K562 (cell line): ENCODE measurements at regions not wholly inside any gene's neighbourhood (a gene's known extent, or its start where the extent isn't known, plus 50 kb on each side); places are given as distances from the start of the nearest gene placed in this dataset.

Source experiments
- ATAC-seq: fragments of 200-7000 bp; cut with Tn5 transposase; 3 replicates; pipeline ENCODE4 v1.9.1; 2020; ENCODE audit warnings: moderate library complexity
- BruUV-seq: library from RNA; stranded (reverse); fragments of 400-500 nt; replicated peaks from 2 replicates; lab custom pipeline; 2021; lab: Mats Ljungman, UMichigan
- CTCF ChIA-PET: fragments of 300-600 bp; formaldehyde crosslinking; extraction: SDS; loops from one replicate; lab custom pipeline; 2021; ENCODE audit warnings: low intra/inter-chr PET ratio; lab: Yijun Ruan, JAX
- POLR2A ChIA-PET: fragments of 300-600, 350-650 bp; sonication (Branson Sonifier 250); formaldehyde crosslinking; extraction: SDS; loops from one replicate; lab custom pipeline; 2021; ENCODE audit warnings: antibody characterized with exemption, inconsistent platforms; lab: Yijun Ruan, JAX
- DNase-seq, 4 experiments: peaks; one replicate each; pipeline versions ENCODE4 v3.0.0 to v3.0.0-alpha.2; 2011 to 2018; ENCODE audit warnings: low spot score in 3 of 4, mixed read lengths in 3 of 4; ENCODE audit errors: extremely low read depth in 1 of 4
- FAIRE-seq: peaks from 2 replicates; lab custom pipeline; 2011; peaks lifted over from hg19 to GRCh38; lab: Jason Lieb, UNC
- H2AFZ ChIP-seq: 2 replicates; pipeline ENCODE4 v1.6.0; 2011; ENCODE audit warnings: low read depth, low read length, control low read depth, inconsistent platforms
- H3K27ac ChIP-seq: fragments of 200-600 bp; 3 replicates; pipeline ENCODE4 v1.8.0; 2011; ENCODE audit warnings: low read depth, mild to moderate bottlenecking, control low read depth, inconsistent platforms, low read length, moderate library complexity, mixed read lengths; ENCODE audit errors: extremely low read depth
- H3K27me3 ChIP-seq, 2 experiments: fragments of 300-600 bp in 1 of 2; 2 replicates in 1 of 2; 3 replicates in 1 of 2; pipeline versions ENCODE4 v1.6.0 to v1.8.0; 2011; ENCODE audit warnings: inconsistent platforms in 2 of 2, low read length in 2 of 2, mild to moderate bottlenecking in 1 of 2, mixed read lengths in 1 of 2, moderate library complexity in 1 of 2; ENCODE audit not compliant: control insufficient read depth in 2 of 2, insufficient read depth in 2 of 2
- H3K36me3 ChIP-seq: fragments of 300-600 bp; 3 replicates; pipeline ENCODE4 v1.8.0; 2011; ENCODE audit warnings: mild to moderate bottlenecking, low read length, inconsistent platforms; ENCODE audit not compliant: control insufficient read depth, insufficient read depth
- H3K4me1 ChIP-seq, 2 experiments: fragments of 200-600 bp in 1 of 2; replicated peaks in 1 of 2; 2 replicates in 1 of 2; 3 replicates in 1 of 2; pipeline versions ENCODE4 v1.5.1 to v1.8.0; 2011; ENCODE audit warnings: inconsistent platforms in 2 of 2, low read length in 2 of 2, mild to moderate bottlenecking in 1 of 2, mixed read lengths in 1 of 2, moderate library complexity in 1 of 2; ENCODE audit not compliant: control insufficient read depth in 2 of 2, insufficient read depth in 2 of 2
- H3K4me2 ChIP-seq: 2 replicates; pipeline ENCODE4 v1.6.1; 2011; ENCODE audit warnings: low read length, control low read depth, inconsistent platforms, mixed read lengths; ENCODE audit not compliant: insufficient read depth
- H3K4me3 ChIP-seq: fragments of 200-600 bp; sonication (generic), shearing (Covaris generic); 2 replicates; pipeline ENCODE4 v1.5.1; 2016; ENCODE audit warnings: control low read depth, inconsistent platforms
- H3K79me2 ChIP-seq: fragments of 200-600 bp; 3 replicates; pipeline ENCODE4 v1.8.0; 2011; ENCODE audit warnings: low read length, inconsistent platforms; ENCODE audit not compliant: control insufficient read depth, insufficient read depth
- H3K9ac ChIP-seq, 2 experiments: 2 replicates each; pipeline versions ENCODE4 v1.6.0 to v1.6.1; 2011; ENCODE audit warnings: low read depth in 2 of 2, low read length in 2 of 2, control low read depth in 1 of 2, inconsistent platforms in 1 of 2, mild to moderate bottlenecking in 1 of 2, mixed read lengths in 1 of 2; ENCODE audit not compliant: insufficient read depth in 1 of 2
- H3K9me1 ChIP-seq: one replicate; pipeline ENCODE4 v1.6.0; 2011; ENCODE audit warnings: inconsistent platforms, mild to moderate bottlenecking, low read length, moderate library complexity; ENCODE audit not compliant: control insufficient read depth, insufficient read depth
- H3K9me3 ChIP-seq: replicated peaks from 2 replicates; pipeline ENCODE4 v1.5.1; 2011; ENCODE audit warnings: low read depth, low read length, inconsistent platforms; ENCODE audit not compliant: control insufficient read depth, insufficient read depth
- H4K20me1 ChIP-seq: replicated peaks from 2 replicates; pipeline ENCODE4 v1.6.1; 2011; ENCODE audit warnings: low read length, inconsistent platforms, mixed read lengths; ENCODE audit not compliant: control insufficient read depth, insufficient read depth
- CBX1 ChIP-seq: sonication (generic); IDR thresholded peaks from 2 replicates; pipeline ENCODE4 v1.6.1; 2016; ENCODE audit warnings: antibody characterized with exemption, low read depth, mild to moderate bottlenecking
- EP300 ChIP-seq: IDR thresholded peaks from 2 replicates; pipeline ENCODE4 v1.6.1; 2012; ENCODE audit warnings: low read length, improper control_type of control experiment
- ERF ChIP-seq: fragments of 450-650 bp; formaldehyde crosslinking; IDR thresholded peaks from 2 replicates; pipeline ENCODE4 v1.4.0; 2020; ENCODE audit warnings: mild to moderate bottlenecking, mixed read lengths
- FOXP1 ChIP-seq: sonication (generic); formaldehyde crosslinking; IDR thresholded peaks from 2 replicates; pipeline ENCODE4 v1.8.0; 2022; ENCODE audit warnings: mild to moderate bottlenecking, missing genetic modification reagents
- MEIS2 ChIP-seq: fragments of 450-650 bp; IDR thresholded peaks from 2 replicates; pipeline ENCODE4 v1.6.1; 2014; ENCODE audit warnings: mild to moderate bottlenecking; ENCODE audit not compliant: partially characterized antibody
- NR4A1 ChIP-seq, 2 experiments: fragments of 250-450 bp in 1 of 2; fragments of 450-650 bp in 1 of 2; sonication (Bioruptor Pico) in 1 of 2; IDR thresholded peaks; 2 replicates each; pipeline versions ENCODE4 v1.4.0 to v1.6.1; 2016 to 2020; ENCODE audit warnings: mild to moderate bottlenecking in 2 of 2, missing compliant biosample characterization in 1 of 2, missing genetic modification characterization in 1 of 2, moderate library complexity in 1 of 2
- U2AF2 ChIP-seq: fragments of 200-400 bp; formaldehyde crosslinking; optimal IDR thresholded peaks from 2 replicates; pipeline ENCODE3; 2017; ENCODE audit warnings: low read depth, mild to moderate bottlenecking, low read length
- XRCC4 ChIP-seq: IDR thresholded peaks from one replicate; pipeline ENCODE4 v1.6.1; 2011; ENCODE audit not compliant: insufficient read depth, insufficient read length; ENCODE audit errors: extremely low read depth
- ZNF23 ChIP-seq: fragments of 250-450 bp; sonication (Bioruptor Pico); IDR thresholded peaks from 2 replicates; pipeline ENCODE4 v1.4.0; 2020; ENCODE audit warnings: mild to moderate bottlenecking
- ZNF785 ChIP-seq: fragments of 250-450 bp; sonication (Bioruptor Pico); IDR thresholded peaks from 2 replicates; pipeline ENCODE4 v1.4.0; 2020; ENCODE audit warnings: mild to moderate bottlenecking
- WGBS: fragments of 100-300 bp; shearing (Covaris generic); methylation state at CpG from one replicate; pipeline ENCODE4 v1.1.6; 2016; ENCODE audit warnings: low coverage, mixed read lengths; ENCODE audit not compliant: insufficient coverage; ENCODE audit errors: missing lambda C conversion rate; 5-methylcytosine and 5-hydroxymethylcytosine counted together
- in situ Hi-C: fragments of 300-500 bp; cut with MboI; formaldehyde crosslinking; loops from 4 replicates; pipeline ENCODE4 v1.15.0; 2018; ENCODE audit warnings: inconsistent platforms, mixed read lengths
- intact Hi-C: fragments of 100-400 bp; cut with micrococcal nuclease; formaldehyde crosslinking; loops from 2 replicates; pipeline ENCODE4 v1.14.2; 2022
- TF ChIP-seq, protein P1 (sequence below): IDR thresholded peaks from 2 replicates; pipeline ENCODE4 v1.6.1; 2014; ENCODE audit warnings: antibody characterized with exemption
- TF ChIP-seq, protein P2 (sequence below): sonication (generic); formaldehyde crosslinking; IDR thresholded peaks from 2 replicates; pipeline ENCODE4 v1.8.0; 2022; ENCODE audit warnings: mild to moderate bottlenecking, missing genetic modification reagents
- TF ChIP-seq, protein P3 (sequence below): sonication (generic); formaldehyde crosslinking; IDR thresholded peaks from 2 replicates; pipeline ENCODE4 v1.8.0; 2022; ENCODE audit warnings: mild to moderate bottlenecking, missing genetic modification reagents

DNA sequence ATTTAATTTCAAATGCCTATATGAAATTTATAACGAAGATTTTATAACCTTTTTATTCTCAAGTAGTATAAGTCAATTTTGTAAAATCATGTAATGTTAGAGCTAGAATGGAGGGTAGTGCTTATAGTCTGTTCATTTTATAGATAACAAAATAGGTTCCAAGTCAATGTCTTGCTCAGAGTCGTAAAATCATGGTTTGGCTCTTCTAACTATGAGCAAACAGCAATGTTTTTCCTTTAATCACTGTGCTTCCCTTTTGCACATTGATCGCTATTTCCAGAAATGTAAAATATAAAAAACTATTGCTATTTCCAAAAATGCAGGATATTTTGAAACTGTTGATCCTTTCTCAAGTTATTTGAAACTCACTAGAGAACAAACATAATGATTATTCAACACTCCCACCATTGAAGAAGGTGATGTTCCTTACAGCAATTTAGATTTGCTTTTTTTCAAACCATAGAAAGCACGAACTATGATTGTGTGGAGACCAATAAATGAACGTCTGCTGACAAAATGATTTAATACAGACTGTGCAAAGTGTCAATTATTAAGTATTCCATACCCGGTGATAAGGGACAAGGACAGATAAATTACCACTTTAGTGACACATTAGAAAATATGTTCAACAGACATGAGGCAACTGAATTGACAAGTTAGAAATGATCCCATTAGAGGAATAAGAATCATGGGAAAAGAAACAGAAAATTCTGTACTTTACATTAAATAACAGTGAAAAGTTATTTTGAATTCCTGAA is 412.1 kb upstream of the TECRL start:
- Histone ChIP-seq H3K27ac (no peak overlapping the region), H3K4me1 (no peaks in the 10 kb centered on the region), H4K20me1 (no peaks in the 10 kb centered on the region), H3K9ac (no peak overlapping the region), H3K36me3 (no peaks in the 10 kb centered on the region), H3K4me3 (no peak overlapping the region), H3K79me2 (no peaks in the 10 kb centered on the region), H3K9me3 (no peaks in the 10 kb centered on the region; the same call in 1 of the 2 replicates), H3K9me1 (no peaks in the 10 kb centered on the region), H3K27me3 (no peaks in the 10 kb centered on the region), H3K4me2 (no peak overlapping the region), H2AFZ (no peak overlapping the region)
- TF ChIP-seq XRCC4 (no peak), FOXP1 (no peak), ZNF23 (CRISPR knock-in tag) (no peak), CBX1 (no peak)
- ChIA-PET POLR2A (no interaction called here), CTCF (no interaction called here)
- WGBS: under 1% methylated on average over 6 of the region's 6 CpGs
- ATAC-seq: no peak
- no peak for FAIRE-seq
- in situ Hi-C loops (no loop called here), intact Hi-C loops (no loop called here)
- no peak for DNase-seq
- no TSS peak for BruUV-seq

DNA sequence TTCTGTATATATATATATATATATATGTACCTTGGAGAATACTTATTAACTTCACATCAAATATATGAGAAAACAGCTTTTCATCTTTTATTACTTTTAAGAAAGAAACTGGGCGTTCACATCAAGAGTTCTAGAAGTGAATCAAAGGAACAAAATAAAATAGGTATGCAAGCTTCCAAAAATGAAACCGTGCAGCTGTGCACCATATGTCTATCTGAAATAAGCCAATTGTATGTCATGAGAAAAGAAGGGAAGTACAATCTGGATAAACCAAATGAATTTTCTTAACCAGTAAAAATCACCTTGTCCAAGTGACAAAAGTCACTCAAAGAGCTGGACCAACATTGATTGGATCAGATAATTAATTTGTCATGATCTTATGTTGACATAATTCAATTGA is 405.4 kb upstream of the TECRL start:
- in situ Hi-C loops (no loop called here), intact Hi-C loops (no loop called here)
- no TSS peak for BruUV-seq
- Histone ChIP-seq H3K9ac (no peak overlapping the region), H3K79me2 (no peaks in the 10 kb centered on the region), H2AFZ (no peak overlapping the region), H4K20me1 (no peaks in the 10 kb centered on the region), H3K4me3 (no peak overlapping the region), H3K27ac (no peak overlapping the region), H3K36me3 (no peaks in the 10 kb centered on the region), H3K4me2 (no peak overlapping the region), H3K27me3 (no peaks in the 10 kb centered on the region), H3K9me3 (no peaks in the 10 kb centered on the region), H3K4me1 (no peaks in the 10 kb centered on the region), H3K9me1 (no peaks in the 10 kb centered on the region)
- ATAC-seq: no peak
- WGBS: 0% methylated on average over 2 of the region's 2 CpGs
- no peak for FAIRE-seq
- ChIA-PET CTCF (no interaction called here), POLR2A (no interaction called here)
- DNase-seq: no peak
- TF ChIP-seq NR4A1 (CRISPR knock-in tag; IDR thresholded peaks at IDR 0.05) (no peak), NR4A1 (tag; IDR thresholded peaks at IDR 0.05) (no peak), ZNF785 (CRISPR knock-in tag) (no peak), ERF (no peak), MEIS2 (no peak), EP300 (no peak), U2AF2 (no peak)
- TF ChIP-seq, protein P1, sequence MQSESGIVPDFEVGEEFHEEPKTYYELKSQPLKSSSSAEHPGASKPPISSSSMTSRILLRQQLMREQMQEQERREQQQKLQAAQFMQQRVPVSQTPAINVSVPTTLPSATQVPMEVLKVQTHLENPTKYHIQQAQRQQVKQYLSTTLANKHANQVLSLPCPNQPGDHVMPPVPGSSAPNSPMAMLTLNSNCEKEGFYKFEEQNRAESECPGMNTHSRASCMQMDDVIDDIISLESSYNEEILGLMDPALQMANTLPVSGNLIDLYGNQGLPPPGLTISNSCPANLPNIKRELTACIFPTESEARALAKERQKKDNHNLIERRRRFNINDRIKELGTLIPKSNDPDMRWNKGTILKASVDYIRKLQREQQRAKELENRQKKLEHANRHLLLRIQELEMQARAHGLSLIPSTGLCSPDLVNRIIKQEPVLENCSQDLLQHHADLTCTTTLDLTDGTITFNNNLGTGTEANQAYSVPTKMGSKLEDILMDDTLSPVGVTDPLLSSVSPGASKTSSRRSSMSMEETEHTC: no peak
- TF ChIP-seq, protein P2, sequence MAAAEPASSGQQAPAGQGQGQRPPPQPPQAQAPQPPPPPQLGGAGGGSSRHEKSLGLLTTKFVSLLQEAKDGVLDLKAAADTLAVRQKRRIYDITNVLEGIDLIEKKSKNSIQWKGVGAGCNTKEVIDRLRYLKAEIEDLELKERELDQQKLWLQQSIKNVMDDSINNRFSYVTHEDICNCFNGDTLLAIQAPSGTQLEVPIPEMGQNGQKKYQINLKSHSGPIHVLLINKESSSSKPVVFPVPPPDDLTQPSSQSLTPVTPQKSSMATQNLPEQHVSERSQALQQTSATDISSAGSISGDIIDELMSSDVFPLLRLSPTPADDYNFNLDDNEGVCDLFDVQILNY (CRISPR knock-in tag): no peak
- TF ChIP-seq, protein P3, sequence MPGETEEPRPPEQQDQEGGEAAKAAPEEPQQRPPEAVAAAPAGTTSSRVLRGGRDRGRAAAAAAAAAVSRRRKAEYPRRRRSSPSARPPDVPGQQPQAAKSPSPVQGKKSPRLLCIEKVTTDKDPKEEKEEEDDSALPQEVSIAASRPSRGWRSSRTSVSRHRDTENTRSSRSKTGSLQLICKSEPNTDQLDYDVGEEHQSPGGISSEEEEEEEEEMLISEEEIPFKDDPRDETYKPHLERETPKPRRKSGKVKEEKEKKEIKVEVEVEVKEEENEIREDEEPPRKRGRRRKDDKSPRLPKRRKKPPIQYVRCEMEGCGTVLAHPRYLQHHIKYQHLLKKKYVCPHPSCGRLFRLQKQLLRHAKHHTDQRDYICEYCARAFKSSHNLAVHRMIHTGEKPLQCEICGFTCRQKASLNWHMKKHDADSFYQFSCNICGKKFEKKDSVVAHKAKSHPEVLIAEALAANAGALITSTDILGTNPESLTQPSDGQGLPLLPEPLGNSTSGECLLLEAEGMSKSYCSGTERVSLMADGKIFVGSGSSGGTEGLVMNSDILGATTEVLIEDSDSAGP (CRISPR knock-in tag): no peak
